GM18861 (cell line): ENCODE measurements at regions not wholly inside any gene's neighbourhood (a gene's known extent, or its start where the extent isn't known, plus 50 kb on each side); places are given as distances from the start of the nearest gene placed in this dataset.
A peak's percentile ranks its signal among the peaks of the same experiment; 100 is the strongest.
"Not testable (repeated sequence)": the region's sequence is repeated elsewhere in the genome, so short reads cannot be mapped to it uniquely, and the experiment has no call there.

Experiments
- ATAC-seq: cut with Tn5 transposase; IDR thresholded peaks from one replicate; pipeline ENCODE4 v1.9.1; 2021; ENCODE audit not compliant: unreplicated experiment

DNA sequence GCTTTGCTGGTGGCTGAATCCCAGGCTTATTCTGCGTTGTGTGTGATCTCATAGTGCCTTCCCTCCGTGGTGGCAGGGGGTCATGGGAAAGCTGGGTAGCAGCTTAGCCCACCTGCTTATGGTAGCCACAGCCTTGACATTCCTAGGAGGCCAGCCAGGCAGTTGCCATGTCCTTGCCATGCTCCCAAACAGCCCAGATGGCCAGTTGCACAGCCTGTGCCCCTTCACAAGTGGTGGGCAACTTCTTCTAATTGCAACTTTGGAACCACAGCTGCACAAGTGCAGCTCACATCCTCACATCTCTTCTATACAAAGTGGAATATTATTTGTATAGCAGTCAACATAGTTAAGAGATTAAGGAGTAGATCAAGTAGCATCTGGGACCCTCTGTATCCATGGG is 136.6 kb upstream of the PELI1 start:
- ATAC-seq = not testable (repeated sequence)

DNA sequence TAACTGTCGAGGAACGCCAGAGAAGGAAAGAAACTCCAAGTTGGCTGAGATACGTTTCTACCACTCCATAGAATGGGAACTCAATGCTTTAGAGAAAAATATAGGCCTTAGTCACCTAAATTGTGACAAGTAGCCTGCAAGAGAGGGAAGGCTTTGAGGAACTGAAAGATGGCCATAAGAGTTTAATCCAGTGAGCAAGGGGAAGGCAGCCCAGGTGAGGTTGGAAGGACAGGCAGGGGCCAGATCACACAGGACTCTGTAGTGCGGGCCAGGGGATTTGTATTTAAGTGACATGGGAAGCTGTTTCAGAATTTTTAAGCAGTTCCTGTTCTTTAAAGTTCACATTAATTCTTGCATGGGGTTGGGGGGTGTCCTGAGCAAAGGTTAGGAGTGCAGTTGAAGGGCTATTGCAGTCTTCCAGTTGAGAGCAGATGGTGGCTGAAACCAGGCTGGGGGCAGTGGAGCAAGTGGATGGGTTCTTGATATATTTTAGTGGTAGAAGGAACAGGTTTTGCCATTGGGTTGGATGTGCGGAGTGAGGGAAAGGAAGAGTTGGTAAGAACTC is 138.9 kb upstream of the PELI1 start:
- ATAC-seq = no peak

DNA sequence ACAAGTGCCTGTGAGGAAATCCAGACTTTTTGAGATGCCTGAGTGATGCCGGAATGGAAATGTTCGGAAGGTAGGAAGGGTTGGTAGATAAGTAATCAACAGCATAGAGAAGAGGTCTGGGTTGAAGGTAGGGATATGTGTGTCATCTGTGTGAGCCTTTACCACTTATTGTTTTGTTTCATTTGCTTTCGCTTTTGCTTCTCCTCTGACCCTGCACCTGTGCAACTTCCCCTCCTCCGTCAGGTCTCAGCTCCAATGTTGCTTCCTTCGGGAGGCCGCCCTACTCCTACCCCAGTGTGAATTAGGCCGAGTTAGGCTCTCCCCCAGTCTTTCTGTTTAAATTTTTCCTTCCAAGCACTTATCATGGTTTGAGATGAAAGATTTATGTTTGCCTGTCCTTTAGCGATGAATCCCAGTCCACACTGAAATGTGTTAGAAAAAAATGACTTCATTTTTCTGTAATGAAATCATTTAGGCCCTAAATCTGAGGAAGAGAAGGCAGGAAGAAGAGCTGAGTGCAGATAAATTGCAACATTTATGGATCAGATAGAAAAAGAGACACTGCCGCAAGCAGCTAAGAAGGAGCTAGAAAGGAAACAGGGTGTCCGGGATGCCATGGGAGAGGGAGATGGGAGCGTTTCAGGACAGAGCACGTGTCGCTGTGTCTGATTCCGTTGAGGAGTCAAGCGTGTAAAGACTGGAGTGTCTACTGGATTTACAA is 139.6 kb upstream of the PELI1 start:
- ATAC-seq = peak; percentile 83

DNA sequence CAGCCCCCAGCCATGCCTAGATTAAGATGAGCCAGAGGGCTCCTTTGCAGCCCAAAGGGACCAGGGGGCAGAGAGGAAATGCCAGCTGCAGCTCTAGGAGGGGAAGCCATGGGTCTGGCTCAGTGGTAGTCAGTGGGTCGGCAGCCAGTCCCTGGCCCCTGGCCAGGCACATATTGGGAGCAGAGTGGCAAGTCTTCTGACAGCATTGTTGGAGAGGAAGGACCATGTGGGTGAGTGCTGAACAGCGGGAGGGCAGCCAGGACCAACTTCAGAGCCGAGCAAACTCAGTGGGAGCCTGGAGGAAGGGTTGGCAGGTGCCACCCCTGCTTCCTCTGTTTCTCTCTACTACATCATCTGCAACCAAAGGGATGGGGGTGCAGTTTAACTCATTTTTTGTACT is 140.5 kb upstream of the PELI1 start:
- ATAC-seq = no peak

DNA sequence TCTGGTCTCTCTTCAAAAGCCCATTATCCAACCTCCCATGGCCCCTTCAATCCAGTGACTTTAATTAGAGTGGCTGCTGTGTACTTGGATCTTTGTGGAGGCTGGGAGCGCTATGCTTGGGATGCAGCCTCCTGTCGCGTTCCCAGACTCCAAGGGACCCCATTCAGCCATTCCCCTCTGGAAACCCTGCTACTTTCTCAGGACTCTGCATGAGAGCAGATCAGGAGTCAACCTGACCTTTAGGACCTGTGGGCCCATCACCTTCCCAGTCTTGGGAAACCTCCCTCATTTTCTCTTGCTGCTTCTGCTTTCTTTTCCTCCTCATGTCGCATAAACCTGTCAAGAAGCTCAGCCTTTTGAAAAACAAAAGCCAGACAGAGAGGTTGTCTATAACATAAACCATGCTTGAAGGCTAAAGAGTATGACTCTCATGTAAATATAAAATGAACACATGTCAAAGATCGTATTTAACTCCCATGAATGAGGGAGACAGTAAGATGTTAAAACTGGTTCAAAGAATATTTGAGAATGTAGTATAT is 143.1 kb upstream of the PELI1 start:
- ATAC-seq = no peak

DNA sequence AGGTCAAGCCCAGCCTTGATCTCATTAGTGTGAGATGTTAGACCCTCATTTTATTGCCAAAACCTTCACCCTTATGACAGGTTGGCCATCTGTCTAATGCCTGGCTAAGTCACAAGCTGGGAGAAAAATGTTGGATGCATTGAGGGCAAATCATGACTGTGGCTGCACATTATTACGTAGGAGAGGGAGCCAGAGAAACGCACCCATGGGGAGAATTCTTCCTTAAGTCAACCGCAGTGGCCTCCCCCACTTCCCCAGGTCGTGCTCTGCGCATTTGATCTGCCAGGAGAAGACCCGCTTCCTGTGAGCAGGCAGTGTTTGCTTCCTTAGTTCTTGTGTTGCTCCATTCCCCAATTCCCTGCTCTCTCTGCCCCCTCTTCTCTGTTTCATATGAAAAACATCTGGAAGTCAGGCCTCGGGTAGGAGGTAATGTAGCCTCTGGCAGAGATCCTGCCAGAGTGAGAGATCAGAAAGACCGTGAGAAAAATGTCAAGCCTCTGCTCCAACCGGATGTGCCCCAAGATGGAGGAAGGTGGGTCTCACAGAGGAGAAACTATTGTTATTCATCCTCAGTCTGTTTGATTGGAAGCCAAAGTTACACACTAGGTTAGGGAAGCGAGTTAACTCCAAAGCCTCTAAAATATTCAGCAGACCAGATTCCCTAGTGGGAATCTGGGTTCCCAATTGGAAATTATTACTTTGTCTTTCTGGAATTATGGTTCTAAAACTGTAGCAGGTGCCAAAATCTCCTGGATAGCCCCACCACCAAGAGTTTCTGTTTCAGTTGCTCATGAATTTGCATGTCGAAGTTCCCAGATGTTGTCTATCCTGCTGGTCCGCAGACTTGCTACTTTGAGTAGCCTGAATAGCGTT is 144.3 kb upstream of the PELI1 start:
- ATAC-seq = no peak

DNA sequence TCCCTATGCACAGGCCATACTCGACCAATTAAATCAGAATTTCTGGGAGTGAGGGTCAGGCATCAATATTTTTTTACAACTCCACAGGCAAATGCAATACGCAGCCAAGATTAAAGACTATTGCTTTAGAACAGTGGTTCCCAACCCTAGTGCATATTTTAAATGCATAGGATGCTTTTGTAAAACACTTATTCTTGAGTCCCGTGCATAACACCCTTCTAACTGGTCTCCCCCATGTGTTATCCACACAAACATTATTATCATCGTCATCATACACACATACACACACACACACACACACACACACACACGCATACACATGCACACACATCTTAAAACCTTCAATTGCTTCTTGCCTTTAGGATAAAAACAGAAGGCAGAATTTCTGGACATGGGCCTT is 145.0 kb upstream of the PELI1 start:
- no peak for ATAC-seq

DNA sequence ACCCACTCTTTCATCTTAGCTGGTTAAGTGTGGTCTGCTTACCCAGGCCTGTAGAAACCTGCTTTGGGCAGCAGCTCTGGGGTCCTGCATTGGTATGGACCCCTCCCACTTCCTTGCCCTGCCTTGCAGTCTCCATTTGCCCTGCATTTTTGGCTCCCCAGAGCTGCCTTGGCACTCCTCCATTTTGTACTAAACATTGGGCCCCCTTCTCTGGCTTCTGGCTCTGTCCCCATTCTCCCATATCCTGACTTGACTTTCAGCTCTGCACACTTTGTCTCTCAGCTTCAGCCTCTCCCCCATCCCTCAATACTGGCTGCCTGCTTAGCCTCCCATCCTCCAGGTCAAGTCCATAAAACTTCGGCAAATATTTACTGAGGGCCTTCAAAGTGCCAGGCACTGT is 145.5 kb upstream of the PELI1 start:
- no peak for ATAC-seq

DNA sequence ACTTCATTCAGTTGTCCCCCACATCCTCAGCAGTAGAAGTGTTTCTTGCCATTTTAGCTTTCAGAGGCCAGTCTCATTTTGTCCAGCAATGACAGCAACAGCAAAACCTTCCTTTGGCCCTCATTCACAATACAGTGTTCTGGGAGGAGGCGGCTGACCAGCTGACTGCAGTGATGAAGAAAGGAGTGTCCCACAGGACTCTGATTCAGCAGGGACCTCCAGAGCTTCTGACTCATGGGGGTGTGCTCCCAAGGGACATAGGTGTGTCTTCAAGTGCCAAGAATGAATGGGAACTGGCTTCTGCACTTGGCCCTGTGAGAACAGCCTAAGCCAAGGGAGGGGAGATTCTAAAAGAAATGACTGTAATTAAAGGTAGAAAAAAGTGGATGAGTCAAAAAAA is 147.0 kb upstream of the PELI1 start:
- ATAC-seq = no peak

DNA sequence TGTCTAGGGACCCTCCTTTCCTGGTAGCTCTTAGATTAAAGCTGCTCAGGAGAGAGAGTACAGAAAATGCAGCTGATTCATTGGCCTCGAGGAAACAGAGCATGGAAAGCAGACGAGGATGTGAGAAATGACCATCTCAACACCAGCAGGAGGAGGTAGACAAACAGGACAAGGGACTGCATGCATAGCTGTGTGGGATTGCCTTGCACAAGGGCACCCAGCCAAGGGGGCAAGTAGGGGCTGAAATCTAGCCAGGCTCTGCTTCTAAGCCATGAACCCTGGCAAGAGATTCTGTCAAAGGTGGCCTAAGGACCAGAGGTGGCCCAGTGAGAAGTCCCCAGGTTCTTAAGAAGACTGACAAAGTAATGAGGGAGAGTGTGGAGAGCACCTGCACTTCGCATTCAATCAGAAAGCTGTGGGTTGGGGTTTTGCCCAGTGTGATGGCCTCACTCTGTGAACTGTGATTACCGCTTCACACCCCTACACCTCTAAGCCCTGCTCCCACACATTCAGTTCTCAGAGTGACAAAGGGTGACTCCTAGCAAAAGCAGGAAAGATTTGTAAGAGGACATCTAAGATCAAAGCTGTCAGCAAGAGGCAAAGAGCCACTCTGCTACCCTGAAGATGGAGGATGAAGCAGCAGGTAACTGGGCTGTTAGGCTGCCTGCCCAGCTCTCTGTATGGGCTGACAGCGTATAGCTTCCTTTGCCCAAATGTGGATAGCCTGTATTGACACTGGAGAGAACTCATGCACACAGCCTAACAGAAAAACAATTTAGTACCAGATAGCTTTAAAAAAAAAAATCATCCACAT is 151.3 kb upstream of the PELI1 start:
- ATAC-seq = no peak

DNA sequence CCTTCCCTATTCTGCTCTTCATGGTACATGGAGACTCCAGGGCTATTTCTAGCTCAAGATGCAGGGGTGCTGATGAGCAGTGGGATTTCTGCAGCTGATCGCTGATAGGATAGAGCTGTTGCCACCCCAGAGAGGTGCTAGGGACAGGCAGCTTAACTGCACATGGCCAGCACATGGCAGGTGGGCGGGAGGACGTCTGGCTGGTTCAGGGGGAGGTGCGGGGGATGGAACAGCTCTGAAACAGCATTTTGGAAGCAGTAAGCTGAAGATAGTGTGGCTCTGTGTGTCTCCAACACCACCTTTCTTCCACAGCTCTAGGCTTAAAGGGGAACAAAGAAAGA is 151.9 kb upstream of the PELI1 start:
- no peak for ATAC-seq

DNA sequence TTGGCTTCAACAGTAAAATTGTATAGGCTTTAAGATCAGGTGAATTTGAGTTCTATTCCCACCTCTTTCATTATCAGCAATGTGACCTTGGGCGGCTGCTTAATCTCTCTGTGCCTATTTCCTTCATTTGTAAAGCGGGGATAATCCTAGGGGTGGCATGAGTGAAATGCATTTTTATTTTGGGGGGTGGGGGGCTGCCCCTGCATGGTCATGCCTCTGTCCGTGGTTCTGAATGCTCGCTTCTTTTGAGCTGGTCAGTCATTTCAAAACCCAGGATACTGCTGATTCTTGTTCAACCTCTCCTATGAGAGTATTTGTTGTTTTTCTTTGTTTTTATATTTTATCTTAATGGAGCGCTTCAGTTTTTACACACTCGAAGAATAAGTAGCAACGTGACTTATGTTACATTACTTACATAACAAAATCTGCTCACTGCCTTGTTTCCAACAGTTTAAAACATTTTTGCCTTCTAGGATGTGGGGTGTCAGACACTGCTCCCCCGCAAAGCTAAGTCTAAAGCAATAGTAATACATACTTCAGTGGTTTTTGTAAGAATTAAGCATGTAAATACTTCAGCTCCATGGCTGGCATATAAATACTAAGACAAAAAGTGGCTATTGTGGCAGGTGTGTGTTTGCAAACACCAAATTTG is 152.6 kb upstream of the PELI1 start:
- no peak for ATAC-seq

DNA sequence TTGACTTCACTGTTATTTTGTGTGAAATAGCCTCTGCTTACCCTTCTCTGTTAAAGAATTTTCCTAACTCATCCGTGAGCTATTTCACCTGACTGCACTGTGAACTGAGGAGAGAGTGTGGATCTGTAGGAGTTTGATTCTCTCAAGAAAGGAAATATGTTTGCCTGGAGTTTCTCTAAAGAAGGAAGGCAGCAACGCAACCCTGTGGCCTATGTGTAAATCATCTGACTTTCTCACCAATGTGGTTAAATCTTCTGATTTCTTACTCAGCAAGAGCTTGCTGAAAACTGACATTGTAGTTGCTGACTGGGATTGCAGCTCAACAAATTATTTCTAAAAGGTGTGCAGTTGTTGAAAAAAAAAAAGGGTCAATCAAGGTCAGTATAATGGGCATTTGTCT is 153.9 kb upstream of the PELI1 start:
- ATAC-seq = no peak

DNA sequence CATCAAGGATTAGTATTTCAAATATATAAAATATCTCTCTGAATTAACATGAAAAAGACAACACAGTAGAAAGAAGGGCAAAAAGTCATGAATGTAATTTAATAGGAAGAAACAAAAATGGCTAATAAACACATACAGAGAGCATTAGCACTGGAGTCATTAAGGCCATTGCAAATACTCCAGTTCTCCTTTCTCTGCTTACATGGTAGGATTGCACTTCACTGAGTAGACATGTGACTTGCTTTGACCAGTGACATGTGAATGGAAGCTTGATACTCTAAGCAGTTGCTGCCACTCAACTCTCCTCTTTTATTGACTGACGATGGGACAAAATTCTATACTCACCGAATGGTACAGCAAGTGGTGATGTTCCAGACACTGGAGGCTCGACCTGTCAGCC is 153.9 kb upstream of the LGALSL start:
- ATAC-seq = no peak

DNA sequence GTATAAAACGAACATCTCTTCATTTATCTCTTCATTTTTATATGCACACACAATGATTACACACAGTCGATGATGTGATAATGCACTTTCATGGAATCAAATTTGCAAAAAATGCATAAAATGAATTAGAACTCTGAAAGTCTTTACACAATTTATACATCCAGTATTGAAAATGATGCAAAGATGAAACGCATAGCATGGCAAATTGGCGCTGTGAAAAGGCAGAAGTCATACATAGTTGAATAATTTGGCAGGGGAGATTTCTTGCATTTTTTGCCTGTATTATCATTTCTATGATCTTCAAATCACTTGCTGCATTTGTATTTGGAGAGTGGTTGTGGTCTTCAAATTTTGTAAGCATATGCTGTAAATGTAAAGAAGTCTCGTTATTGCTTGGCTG is 150.7 kb upstream of the LGALSL start:
- ATAC-seq = no peak

DNA sequence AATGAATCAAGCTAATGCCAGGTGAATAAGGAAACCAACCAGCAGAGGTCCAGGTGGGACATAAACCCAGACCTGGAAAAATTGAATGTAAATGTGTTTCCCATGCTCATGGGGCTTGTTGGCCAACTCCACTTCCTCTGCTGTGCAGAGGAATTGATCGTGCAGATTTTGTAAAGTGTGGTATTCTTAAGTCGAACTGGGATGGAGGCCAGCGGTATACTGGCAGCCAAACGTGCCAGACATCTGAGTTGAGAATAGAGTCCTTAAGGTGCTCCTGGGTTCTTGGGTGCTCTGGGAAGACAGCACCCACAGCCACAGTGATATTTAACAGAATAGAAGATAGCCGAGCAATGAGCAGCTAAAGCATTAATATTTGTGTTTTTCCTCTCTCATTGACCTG is 146.5 kb upstream of the LGALSL start:
- ATAC-seq = no peak

DNA sequence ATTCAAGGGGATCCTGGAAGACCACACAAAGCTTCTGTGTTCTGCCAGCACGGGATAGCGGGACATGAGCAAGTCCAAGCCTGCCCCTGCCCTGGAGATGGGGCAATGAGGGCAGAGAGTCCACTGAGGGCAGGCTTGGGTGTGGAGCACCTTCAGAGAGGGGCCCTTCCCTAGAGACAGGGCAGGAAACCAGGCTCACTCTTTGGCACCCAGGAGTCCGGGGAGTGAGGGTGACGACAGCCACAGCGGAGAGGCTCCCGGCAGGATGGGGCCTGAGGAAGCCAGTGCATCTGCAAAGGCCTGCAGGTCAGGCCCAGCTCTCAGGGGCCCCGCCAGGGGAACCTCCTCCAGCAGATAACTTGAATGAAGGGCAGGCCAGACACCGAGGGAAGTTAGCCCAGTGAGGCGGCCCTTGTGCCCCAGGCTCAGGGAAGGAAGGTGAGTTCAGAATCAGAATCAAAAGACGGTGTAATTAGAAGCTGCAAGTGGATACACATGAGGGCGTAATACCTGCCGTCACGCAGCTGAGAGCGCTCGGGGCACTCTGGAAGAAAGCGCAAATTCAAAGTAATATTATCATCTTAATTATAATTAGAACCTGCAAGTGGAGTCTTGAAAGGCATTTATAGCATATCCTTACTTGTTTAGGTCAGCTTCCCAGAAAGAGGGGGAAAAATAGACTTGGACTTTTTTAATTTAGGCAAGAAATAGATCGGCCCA is 142.6 kb upstream of the LGALSL start:
- ATAC-seq = no peak

DNA sequence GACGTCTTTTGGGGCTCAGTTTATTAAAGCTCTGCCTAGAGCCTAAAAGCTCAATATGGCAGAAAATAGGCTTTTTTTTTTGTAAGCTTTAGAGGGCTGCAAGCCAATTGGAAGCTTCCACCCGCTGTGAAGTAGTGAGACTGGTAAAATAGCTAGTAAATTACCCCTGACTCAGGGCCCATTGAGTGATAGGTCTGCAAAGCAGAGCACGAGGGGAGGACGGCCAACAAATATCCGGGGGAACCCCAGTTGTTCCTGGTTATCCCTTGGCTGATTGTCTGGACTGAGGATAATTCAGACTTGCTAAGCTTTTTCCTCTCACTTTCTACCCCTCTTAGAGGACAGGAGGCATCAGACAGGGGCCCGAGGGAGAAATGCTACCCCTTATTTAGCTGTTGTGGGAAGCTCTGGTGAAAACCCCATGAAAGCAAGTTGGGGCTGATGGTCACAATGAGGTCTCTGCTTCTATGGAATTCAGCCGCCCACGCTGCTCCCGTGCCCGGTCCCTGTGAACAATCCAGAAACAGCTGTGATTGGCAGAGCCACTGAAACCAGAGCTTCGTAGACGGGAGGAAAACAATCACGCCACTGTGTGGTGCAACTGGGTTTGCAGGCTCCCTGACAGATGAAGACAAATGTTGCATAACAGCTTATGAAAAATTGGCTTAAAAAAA is 141.9 kb upstream of the LGALSL start:
- no peak for ATAC-seq

DNA sequence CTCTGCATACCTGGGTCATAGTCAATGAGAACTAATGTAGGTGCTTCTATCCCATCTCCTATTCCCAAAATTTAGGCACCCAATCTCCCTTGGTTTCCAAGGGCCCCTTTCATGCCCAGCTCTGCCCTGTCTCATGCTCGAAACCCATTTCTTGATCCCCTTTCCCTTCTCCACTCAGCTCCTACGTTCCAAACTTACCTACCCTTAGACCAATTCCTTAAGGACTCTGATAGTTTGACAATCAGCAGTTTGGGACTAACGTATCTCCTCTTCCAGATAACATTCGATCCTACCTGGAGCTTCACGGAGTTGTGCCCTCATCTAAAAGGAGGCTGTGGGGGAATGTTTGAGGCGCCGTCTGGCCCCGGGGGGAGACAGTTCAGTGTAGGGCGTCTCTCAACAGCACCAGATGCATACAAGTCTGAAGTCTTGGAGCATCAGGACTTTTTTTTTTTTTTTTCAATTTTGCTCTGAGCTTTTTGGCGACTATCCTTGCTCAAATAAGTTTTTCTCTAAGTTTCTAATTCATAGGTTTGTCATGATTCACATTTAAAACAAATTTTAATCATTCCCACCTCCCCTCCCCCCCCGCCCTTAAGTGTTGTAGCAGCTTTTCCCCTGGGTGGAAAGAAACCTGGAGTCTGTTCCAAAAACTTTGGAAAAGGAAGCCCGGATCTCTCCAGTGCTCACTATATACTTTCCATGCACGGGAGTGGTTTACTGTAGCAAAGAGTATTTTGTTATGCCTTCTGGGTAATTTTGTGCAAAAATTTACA is 141.2 kb upstream of the LGALSL start:
- no peak for ATAC-seq
